GM12891 (cell line): ENCODE measurements at regions not wholly inside any gene's neighbourhood (a gene's known extent, or its start where the extent isn't known, plus 50 kb on each side); places are given as distances from the start of the nearest gene placed in this dataset.

Source experiments
- PAX5 ChIP-seq: IDR thresholded peaks from 2 replicates; pipeline ENCODE4 v1.6.1; 2011; ENCODE audit warnings: low read length, moderate library complexity, mild to moderate bottlenecking; ENCODE audit not compliant: insufficient read depth, severe bottlenecking
- POLR2A ChIP-seq: IDR thresholded peaks from 2 replicates; pipeline ENCODE4 v1.6.1; 2011; ENCODE audit warnings: low read depth, low read length, control low read depth
- POLR2AphosphoS5 ChIP-seq: IDR thresholded peaks from 2 replicates; pipeline ENCODE4 v1.6.1; 2011; ENCODE audit warnings: low read depth, low read length, control low read depth
- POU2F2 ChIP-seq: IDR thresholded peaks from 2 replicates; pipeline ENCODE4 v1.6.1; 2011; ENCODE audit warnings: low read depth, mild to moderate bottlenecking, control low read depth, low read length, moderate library complexity
- SPI1 ChIP-seq: IDR thresholded peaks from 2 replicates; pipeline ENCODE4 v1.6.1; 2011; ENCODE audit warnings: low read depth, low read length, control low read depth
- TAF1 ChIP-seq: IDR thresholded peaks from 2 replicates; pipeline ENCODE4 v1.6.1; 2011; ENCODE audit warnings: low read depth, low read length, control low read depth

GRCh38 chr3:69540706-69541581, 155.1 kb upstream of the FRMD4B start:
- no peak for TF ChIP-seq TAF1
- TF ChIP-seq POLR2AphosphoS5 = no peak
- TF ChIP-seq POU2F2 = no peak
- no peak for TF ChIP-seq POLR2A
- no peak for TF ChIP-seq SPI1
- TF ChIP-seq PAX5 = no peak
